Tibial nerve (tissue), 4 donors: ENCODE measurements at regions not wholly inside any gene's neighbourhood (a gene's known extent, or its start where the extent isn't known, plus 50 kb on each side); places are given as distances from the start of the nearest gene placed in this dataset.

ENCODE experiments used
- DNase-seq, 2 donors: peaks; one replicate each; pipeline ENCODE4 v3.0.0-alpha.2; 2019; ENCODE audit warnings: low spot score in 2 of 2
- H3K27ac ChIP-seq, 4 donors: fragments of 200-600 bp; sonication (generic) in 3 of 4; one replicate each; pipeline ENCODE4 v1.5.1; 2017 to 2019; ENCODE audit warnings: mild to moderate bottlenecking in 1 of 4
- H3K27me3 ChIP-seq, 2 donors: fragments of 200-600 bp; sonication (generic) in 1 of 2; one replicate each; pipeline versions ENCODE4 v1.5.1 to v1.6.0; 2017 to 2019
- H3K36me3 ChIP-seq, 3 donors: fragments of 200-600 bp; sonication (generic); one replicate each; pipeline ENCODE4 v1.5.1; 2018 to 2019
- H3K4me1 ChIP-seq, 4 donors: fragments of 200-600 bp; sonication (generic) in 3 of 4; one replicate each; pipeline ENCODE4 v1.5.1; 2017 to 2019
- H3K4me3 ChIP-seq, 4 donors: fragments of 200-600 bp; sonication (generic) in 3 of 4; one replicate each; pipeline ENCODE4 v1.5.1; 2017 to 2019; ENCODE audit warnings: mild to moderate bottlenecking in 1 of 4, moderate library complexity in 1 of 4
- H3K9me3 ChIP-seq, 4 donors: fragments of 200-600 bp; sonication (generic) in 3 of 4; one replicate each; pipeline ENCODE4 v1.5.1; 2017 to 2019
- CTCF ChIP-seq, 5 experiments: fragments of 200-600 bp in 3 of 5; fragments of 450-650 bp in 2 of 5; sonication (generic) in 3 of 5; IDR thresholded peaks; one replicate each; pipeline ENCODE4 v1.5.1; 2016 to 2019; ENCODE audit warnings: antibody characterized with exemption in 5 of 5, mild to moderate bottlenecking in 3 of 5, moderate library complexity in 2 of 5
- EP300 ChIP-seq, 2 donors: sonication (generic); formaldehyde crosslinking; IDR thresholded peaks; one replicate each; pipeline ENCODE4 v1.6.1; 2017; ENCODE audit warnings: antibody characterized with exemption in 2 of 2, mild to moderate bottlenecking in 1 of 2
- POLR2A ChIP-seq, 2 donors: fragments of 450-650 bp; IDR thresholded peaks; one replicate each; pipeline ENCODE4 v1.6.1; 2017; ENCODE audit warnings: antibody characterized with exemption in 2 of 2, mild to moderate bottlenecking in 2 of 2, moderate library complexity in 2 of 2
- WGBS, 2 donors: methylation state at CpG; one replicate each; pipeline ENCODE4 v1.1.5; 2018; 5-methylcytosine and 5-hydroxymethylcytosine counted together

GRCh38 chr5:37988454-37989046 lies 148.7 kb upstream of the GDNF start:
- H3K36me3 ChIP-seq = no peaks in the 10 kb centered on the region
- no peak overlapping the region for H3K4me3 ChIP-seq
- no peaks in the 10 kb centered on the region for H3K9me3 ChIP-seq
- no peaks in the 10 kb centered on the region for H3K27me3 ChIP-seq
- no peaks in the 10 kb centered on the region for H3K4me1 ChIP-seq
- 42 to 63% methylated on average over 1 of the region's 1 CpG for WGBS, 2 donors
- H3K27ac ChIP-seq = no peak overlapping the region
- TF ChIP-seq CTCF (IDR thresholded peaks at IDR 0.05) (no peak), EP300 (IDR thresholded peaks at IDR 0.05) (no peak), POLR2A (IDR thresholded peaks at IDR 0.05) (no peak)
- no peak for DNase-seq

GRCh38 chr5:37984300-37984699 lies 144.5 kb upstream of the GDNF start:
- Histone ChIP-seq H3K36me3 (no peaks in the 10 kb centered on the region), H3K9me3 (peaks cover 0 to 11% (median 0%) of the 10 kb centered on the region in 4 donors), H3K4me1 (no peaks in the 10 kb centered on the region), H3K4me3 (no peak overlapping the region), H3K27ac (no peak overlapping the region), H3K27me3 (no peaks in the 10 kb centered on the region)
- no peak for TF ChIP-seq EP300 (IDR thresholded peaks at IDR 0.05)
- no peak for TF ChIP-seq POLR2A (IDR thresholded peaks at IDR 0.05)
- TF ChIP-seq CTCF (IDR thresholded peaks at IDR 0.05) = no peak
- WGBS, 2 donors = 78 to 83% methylated on average over 1 of the region's 1 CpG
- no peak for DNase-seq

- Histone ChIP-seq H3K27me3 (no peaks in the 10 kb centered on the region), H3K36me3 (no peaks in the 10 kb centered on the region), H3K9me3 (peaks cover 0 to 11% (median 0%) of the 10 kb centered on the region in 4 donors), H3K4me1 (no peaks in the 10 kb centered on the region), H3K27ac (no peak overlapping the region), H3K4me3 (no peak overlapping the region)
- WGBS, 2 donors = 30 to 39% methylated on average over 2 of the region's 2 CpGs
- no peak for TF ChIP-seq POLR2A (IDR thresholded peaks at IDR 0.05)
- DNase-seq = no peak
Measured at GRCh38 chr5:37983463-37983862, 143.6 kb upstream of the GDNF start.

- TF ChIP-seq EP300 (IDR thresholded peaks at IDR 0.05) (no peak), CTCF (IDR thresholded peaks at IDR 0.05) (no peak), POLR2A (IDR thresholded peaks at IDR 0.05) (no peak)
- Histone ChIP-seq H3K27me3 (no peaks in the 10 kb centered on the region), H3K9me3 (peaks cover 0 to 22% (median 0%) of the 10 kb centered on the region in 4 donors), H3K4me3 (no peak overlapping the region), H3K36me3 (no peaks in the 10 kb centered on the region), H3K27ac (no peak overlapping the region), H3K4me1 (no peaks in the 10 kb centered on the region)
- no peak for DNase-seq
- WGBS, 2 donors = 76 to 79% methylated on average over 1 of the region's 1 CpG
Measured at GRCh38 chr5:37979559-37979958, 139.7 kb upstream of the GDNF start.

- 50 to 64% methylated on average over 4 of the region's 4 CpGs for WGBS, 2 donors
- TF ChIP-seq POLR2A (IDR thresholded peaks at IDR 0.05) (no peak), CTCF (IDR thresholded peaks at IDR 0.05) (no peak), EP300 (IDR thresholded peaks at IDR 0.05) (no peak)
- no peaks in the 10 kb centered on the region for H3K27me3 ChIP-seq
- no peaks in the 10 kb centered on the region for H3K4me1 ChIP-seq
- H3K27ac ChIP-seq = no peak overlapping the region
- no peak overlapping the region for H3K4me3 ChIP-seq
- DNase-seq = no peak
- no peaks in the 10 kb centered on the region for H3K36me3 ChIP-seq
- H3K9me3 ChIP-seq = peaks cover 0 to 16% (median 0%) of the 10 kb centered on the region in 4 donors
Measured at GRCh38 chr5:37975531-37975930, 135.7 kb upstream of the GDNF start.
